HG02610 (cell line): ENCODE measurements at regions not wholly inside any gene's neighbourhood (a gene's known extent, or its start where the extent isn't known, plus 50 kb on each side); places are given as distances from the start of the nearest gene placed in this dataset.

Experiments used
- ATAC-seq: cut with Tn5 transposase; IDR thresholded peaks from one replicate; pipeline ENCODE4 v1.9.1; 2021; ENCODE audit warnings: mild to moderate bottlenecking, moderate library complexity; ENCODE audit not compliant: unreplicated experiment

DNA sequence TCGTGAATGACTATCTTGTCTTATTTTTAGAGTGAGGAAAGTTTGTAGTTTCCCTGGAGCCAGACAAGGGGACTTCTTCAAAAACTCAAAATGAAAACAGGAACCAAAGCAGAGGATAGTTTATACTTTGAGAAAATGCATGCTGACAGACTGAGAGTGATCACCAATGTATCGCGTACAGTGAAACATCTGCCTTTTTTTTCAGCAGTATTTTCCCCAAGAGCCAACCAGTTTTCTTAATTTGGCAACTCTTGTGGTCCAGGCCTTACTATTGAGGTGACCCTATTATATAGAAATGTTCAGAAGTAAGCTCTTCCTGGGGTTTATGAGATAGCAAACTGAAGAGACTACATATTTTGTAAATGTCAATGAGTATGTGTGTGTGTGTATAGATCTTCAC lies 153.7 kb upstream of the VRK2 start:
- peak; percentile 88 for ATAC-seq

DNA sequence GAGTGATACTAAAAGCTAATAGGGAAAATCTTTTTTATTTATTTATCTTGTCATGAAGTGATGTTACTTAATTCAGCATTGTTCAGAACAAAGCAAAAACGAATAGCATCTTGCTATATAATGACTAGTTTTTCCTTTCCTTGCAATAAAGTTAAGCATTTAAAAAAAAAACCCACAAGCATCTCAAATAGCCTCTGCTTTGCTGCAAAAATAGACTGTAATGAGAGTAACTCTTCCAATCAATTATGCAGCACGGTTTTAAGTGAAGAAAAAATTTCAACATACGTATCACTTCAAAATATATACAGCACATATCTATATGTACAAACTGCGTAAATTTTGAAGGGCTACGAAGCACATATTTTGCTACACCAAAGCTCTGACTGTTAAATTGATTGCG lies 153.3 kb upstream of the VRK2 start:
- no peak for ATAC-seq

GRCh38 chr2:57893786-57894185 lies 152.8 kb upstream of the VRK2 start:
- ATAC-seq, result no peak

- ATAC-seq, result no peak
These were observed 152.2 kb upstream of the VRK2 start for GRCh38 chr2:57894381-57894780.

- no peak for ATAC-seq
These were observed 148.7 kb upstream of the VRK2 start for GRCh38 chr2:57897920-57898319.

DNA sequence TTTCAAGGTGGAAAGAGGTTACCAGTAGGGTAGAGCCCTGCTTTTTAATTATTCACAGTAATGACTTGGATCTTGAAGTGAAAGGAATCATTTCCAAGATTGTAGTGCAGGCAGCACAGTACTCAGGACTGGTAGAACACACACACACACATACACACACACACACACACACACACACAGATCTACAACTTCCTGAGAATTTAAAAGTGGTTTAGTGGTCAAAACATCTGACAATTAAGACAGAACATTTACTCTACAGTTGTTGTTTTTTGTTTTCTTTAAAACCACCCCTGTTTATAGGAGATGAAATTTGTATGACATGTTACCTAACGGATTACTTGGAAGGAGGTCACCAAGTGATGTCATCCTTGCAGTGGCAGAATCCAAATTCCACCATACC lies 146.7 kb upstream of the VRK2 start:
- ATAC-seq, result no peak

DNA sequence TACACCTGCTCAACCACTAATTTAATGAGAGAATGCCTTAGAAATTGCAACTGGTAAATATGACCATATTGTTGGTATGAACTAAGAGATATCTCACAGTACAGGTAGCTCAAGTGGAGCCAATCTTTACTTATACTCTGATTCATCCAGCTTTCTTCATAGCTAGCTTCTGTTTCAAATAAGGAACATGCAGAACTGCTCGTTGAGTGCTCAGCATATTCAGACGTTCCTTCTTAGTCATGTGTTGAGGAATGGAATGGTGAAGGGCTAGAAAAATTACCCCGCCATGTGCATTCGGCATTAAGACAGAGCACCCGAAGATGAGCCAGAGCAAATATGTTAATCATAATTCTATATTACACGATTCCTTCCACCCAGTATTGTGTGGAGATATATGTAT lies 144.0 kb upstream of the VRK2 start:
- ATAC-seq, result no peak

DNA sequence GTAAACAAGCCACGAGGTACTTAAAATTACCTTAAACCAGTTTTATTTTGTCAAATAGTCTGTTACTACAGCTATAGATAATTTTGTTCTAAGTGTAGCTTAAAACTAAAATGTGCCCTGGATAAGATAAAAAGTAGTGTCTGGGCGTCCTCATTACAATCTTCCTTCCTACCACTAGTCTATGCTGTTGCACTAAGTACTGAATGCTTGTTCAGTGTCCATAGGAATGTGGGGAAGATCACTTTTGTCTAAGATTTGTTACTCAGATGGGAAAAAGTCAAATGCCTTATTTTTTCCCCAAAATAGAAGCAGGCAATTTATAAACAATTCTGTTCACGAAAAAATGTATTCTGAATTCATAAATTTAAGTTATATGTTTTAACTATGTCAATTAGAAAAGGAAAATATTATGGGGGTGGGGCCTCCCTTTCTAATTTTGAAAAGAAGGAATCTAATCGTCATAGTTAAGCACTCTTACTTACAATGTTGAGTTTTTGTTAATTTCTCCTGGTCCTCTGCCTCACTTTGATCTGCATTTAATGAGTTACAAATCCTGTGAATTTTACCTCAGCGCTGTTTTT lies 140.4 kb upstream of the VRK2 start:
- peak; percentile 67 for ATAC-seq

- ATAC-seq, result no peak
These were observed 139.2 kb upstream of the VRK2 start for GRCh38 chr2:57907411-57907810.

GRCh38 chr2:57908736-57909161 lies 137.9 kb upstream of the VRK2 start:
- peak; percentile 86 for ATAC-seq

DNA sequence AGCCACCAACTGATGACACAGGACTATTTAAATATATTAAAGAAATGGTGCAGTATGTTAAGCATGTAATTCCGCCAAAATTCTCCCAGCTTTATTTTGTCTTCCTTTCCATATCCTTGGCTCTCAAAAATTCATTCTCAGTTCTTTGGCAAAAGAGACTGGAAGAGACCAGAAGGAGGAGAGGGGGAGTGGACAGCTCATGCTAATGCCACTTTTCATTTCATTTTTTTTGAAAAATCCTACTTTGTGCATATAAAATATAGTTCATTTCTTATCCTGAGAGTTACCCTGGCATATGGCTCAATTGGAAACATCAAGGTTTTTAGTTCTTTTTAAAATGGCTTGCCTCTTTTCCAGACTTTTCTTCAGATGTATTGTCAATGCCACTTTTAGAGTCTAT lies 128.5 kb upstream of the VRK2 start:
- ATAC-seq, result no peak

- ATAC-seq, result no peak
These were observed 126.2 kb upstream of the VRK2 start for GRCh38 chr2:57920342-57920939.

DNA sequence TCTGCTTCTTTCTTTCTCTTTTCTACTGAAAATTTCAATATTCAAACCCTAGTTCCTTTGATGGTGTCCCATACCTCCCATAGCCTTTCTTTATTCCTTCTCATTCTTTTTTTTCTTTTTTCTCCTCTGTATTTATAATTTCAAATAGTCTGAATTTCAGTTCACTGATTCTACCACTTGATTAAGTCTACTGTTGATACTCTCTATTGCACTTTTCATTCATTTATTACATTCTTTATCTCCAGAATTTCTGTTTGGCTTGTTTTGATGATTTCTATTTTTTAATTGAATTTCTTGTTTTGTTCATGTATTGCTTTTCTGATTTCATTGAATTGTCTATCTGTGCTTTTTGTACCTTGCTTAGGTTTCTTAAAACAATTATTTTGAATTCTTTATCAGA lies 111.9 kb upstream of the VRK2 start:
- no peak for ATAC-seq

- ATAC-seq, result no peak
These were observed 110.4 kb upstream of the VRK2 start for GRCh38 chr2:57936216-57936615.

GRCh38 chr2:57937456-57937855 lies 109.2 kb upstream of the VRK2 start:
- ATAC-seq, result no peak

- ATAC-seq, result no peak
These were observed 104.8 kb upstream of the VRK2 start for GRCh38 chr2:57941816-57942215.

DNA sequence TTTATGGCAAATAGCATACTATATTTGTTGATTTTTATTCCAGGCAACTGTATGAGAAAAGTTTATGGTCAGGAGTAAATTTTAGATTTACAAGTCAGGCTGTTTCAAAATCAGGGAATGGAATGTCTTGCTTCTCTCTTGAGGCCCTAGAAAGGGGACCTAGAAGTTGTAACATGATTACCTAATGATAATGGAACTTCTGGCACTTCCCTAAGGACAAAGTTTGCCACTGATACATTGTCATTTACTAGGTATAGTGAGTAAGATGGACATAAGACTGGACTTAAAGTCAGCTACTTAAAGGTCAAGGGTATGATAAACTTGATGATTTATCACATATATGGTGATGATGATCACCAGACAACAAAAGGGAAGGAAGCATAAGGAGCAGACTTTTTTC lies 103.3 kb upstream of the VRK2 start:
- no peak for ATAC-seq

DNA sequence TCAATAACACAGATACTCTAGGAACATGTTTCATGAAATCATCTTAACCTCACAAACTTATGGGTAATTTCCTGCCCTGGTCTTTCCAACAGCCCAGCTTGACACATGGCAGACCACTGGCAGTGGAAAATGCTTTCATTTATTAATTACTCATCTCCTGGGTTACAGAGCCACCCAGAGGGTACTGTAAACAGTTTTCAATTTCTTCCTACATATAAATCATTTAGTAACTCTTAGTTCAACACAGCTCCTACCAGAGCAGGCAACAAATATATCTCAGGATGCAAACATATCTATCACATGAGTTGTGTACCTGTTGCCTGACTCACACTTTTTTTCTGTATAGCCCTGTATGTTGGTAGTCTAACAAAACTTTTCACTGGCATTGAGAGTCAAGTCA lies 99.2 kb upstream of the VRK2 start:
- no peak for ATAC-seq

GRCh38 chr2:57954020-57954419 lies 92.6 kb upstream of the VRK2 start:
- no peak for ATAC-seq

DNA sequence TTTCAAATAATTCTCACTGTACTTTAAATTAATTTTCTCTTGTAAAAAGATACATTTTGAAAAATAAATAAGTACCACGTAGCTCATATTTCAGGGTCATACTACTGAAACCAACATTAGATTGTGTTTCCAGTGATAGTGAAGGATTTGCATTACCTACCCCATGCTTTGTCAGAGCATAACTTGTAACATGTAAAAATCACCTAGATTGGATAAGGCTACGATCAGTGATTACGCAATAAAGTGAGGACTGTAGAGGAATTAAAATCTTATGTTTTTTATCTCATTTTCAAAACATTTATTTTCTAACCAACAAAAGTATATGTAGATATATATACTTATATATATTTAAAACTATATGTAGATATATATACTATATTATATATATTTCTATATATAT lies 89.4 kb upstream of the VRK2 start:
- no peak for ATAC-seq

DNA sequence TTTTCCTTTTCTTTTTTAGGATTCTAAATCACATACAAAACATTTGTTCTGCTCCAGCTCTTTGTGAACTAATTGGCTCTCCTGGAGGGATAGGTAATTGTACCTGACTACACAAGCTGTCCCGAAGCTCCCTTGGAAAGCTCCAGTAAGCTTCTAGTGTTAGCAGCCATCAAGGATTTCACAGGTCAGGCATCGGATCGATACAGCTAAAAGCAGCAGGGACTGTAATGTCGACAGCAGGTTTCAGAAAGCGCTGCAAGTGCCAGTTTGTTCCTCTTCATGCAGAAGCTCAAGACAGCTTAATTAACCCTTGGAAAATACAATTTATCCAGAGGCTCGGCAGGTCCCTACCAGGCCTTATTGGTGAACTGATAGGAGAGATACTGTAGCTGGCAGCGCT lies 87.2 kb upstream of the VRK2 start:
- ATAC-seq, result no peak

- ATAC-seq, result no peak
These were observed 83.7 kb upstream of the VRK2 start for GRCh38 chr2:57962861-57963260.

DNA sequence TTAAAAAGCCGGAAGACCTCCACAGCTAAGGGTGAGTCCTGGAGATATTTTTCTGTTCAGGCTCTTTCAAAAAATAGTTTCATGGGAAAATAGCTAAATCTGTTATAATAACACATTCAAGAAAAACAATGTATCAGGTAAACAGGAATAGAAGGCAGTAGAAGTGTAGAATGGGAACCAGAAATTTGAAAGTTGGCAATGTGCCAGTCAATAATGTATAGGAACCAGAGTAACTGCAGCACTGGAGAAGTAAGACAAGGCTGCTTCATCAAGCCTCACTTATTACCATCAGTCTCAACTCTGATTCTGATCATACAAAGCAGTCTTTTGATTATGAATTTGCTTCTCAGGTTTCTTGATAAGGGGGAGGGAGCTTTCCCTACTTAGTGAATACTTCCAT lies 81.4 kb upstream of the VRK2 start:
- no peak for ATAC-seq
